ENCODE measurements at regions not wholly inside any gene's neighbourhood (a gene's known extent, or its start where the extent isn't known, plus 50 kb on each side); places are given as distances from the start of the nearest gene placed in this dataset.

GRCh38 chr4:100312615-100313350 lies 122.5 kb upstream of the DDIT4L start:
- Histone ChIP-seq H3K36me3 (replicated peaks in 1 of 2; ENCODE audit: control insufficient read depth in 1 of 2, insufficient read depth in 2 of 2, low read length in 1 of 2) (no peaks in the 10 kb centered on the region), H3K79me2 (ENCODE audit: insufficient read depth) (no peaks in the 10 kb centered on the region), H3K9me3 (no peaks in the 10 kb centered on the region), H3K4me3 (ENCODE audit: low read depth in 2 of 2, low read length in 1 of 2) (no peak overlapping the region), H3K9ac (no peak overlapping the region), H3K27me3 (ENCODE audit: insufficient read depth) (no peaks in the 10 kb centered on the region), H3K9me2 (no peaks in the 10 kb centered on the region), H3K4me2 (no peak overlapping the region), H3K4me1 (ENCODE audit: control insufficient read depth in 1 of 2, insufficient read depth in 2 of 2, low read depth in 1 of 2, low read length in 1 of 2) (peaks cover 0 to 3% of the 10 kb centered on the region in 2 experiments; a peak in 2 of 4 replicates), H2AFZ (ENCODE audit: low read depth) (no peak overlapping the region), H3K27ac (ENCODE audit: low read depth in 2 of 2, low read length in 1 of 2) (no peak overlapping the region), H4K20me1 (ENCODE audit: insufficient read depth) (no peaks in the 10 kb centered on the region), H3F3A (replicated peaks; ENCODE audit: insufficient read depth) (peaks cover 3% of the 10 kb centered on the region)
- no peak for TF ChIP-seq FOXM1 (IDR thresholded peaks at IDR 0.05; ENCODE audit: low read depth)
- TF ChIP-seq FOXJ3 (CRISPR knock-in tag; IDR thresholded peaks at IDR 0.05), result no peak
- TF ChIP-seq RFX5 (IDR thresholded peaks at IDR 0.05; ENCODE audit: low read length), result no peak
- TF ChIP-seq, protein P1, sequence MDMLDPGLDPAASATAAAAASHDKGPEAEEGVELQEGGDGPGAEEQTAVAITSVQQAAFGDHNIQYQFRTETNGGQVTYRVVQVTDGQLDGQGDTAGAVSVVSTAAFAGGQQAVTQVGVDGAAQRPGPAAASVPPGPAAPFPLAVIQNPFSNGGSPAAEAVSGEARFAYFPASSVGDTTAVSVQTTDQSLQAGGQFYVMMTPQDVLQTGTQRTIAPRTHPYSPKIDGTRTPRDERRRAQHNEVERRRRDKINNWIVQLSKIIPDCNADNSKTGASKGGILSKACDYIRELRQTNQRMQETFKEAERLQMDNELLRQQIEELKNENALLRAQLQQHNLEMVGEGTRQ (IDR thresholded peaks at IDR 0.05; ENCODE audit: borderline replicate concordance, low read depth, low read length), result no peak
- TF ChIP-seq PBX3 (IDR thresholded peaks at IDR 0.05), result no peak
- no peak for TF ChIP-seq POLR2AphosphoS5 (IDR thresholded peaks at IDR 0.05; ENCODE audit: low read depth, low read length)
- TF ChIP-seq, protein P2, sequence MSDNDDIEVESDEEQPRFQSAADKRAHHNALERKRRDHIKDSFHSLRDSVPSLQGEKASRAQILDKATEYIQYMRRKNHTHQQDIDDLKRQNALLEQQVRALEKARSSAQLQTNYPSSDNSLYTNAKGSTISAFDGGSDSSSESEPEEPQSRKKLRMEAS (IDR thresholded peaks at IDR 0.05; ENCODE audit: low read depth), result no peak
- TF ChIP-seq IRF3 (IDR thresholded peaks at IDR 0.05; ENCODE audit: low read depth, low read length), result no peak
- no peak for DNase-seq
- POLR2A ChIA-PET, result no interaction called here
- CTCF ChIA-PET, result no interaction called here
- WGBS (ENCODE audit: low lambda C conversion rate), result 36% methylated on average over 2 of the region's 2 CpGs

DNA sequence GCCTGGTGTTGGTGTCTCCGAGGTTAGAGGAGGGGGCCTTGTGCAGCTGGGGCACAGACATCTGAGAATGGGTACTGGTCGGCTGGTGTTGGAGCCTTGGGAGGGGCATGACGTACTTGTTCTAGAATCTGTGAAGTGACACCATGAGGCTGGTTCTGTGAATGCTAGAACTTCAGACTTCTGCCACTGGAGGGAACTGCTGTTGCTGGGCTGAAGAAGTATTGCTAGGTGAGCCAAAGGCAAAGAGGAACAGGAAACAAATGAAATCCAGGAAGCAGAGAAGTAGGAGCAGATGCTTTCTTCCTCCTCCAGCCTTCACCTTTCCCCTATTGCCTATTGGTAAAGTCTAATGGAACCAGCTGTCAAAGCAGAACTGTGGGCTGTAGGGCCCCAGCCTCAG lies 120.9 kb upstream of the DDIT4L start:
- H3K9me3 ChIP-seq, result no peaks in the 10 kb centered on the region
- 42% methylated on average over 2 of the region's 3 CpGs for WGBS (ENCODE audit: low lambda C conversion rate)
- CTCF ChIA-PET, result no interaction called here
- POLR2A ChIA-PET, result no interaction called here
- no peak overlapping the region for H3K4me3 ChIP-seq (ENCODE audit: low read depth in 2 of 2, low read length in 1 of 2)
- no peaks in the 10 kb centered on the region for H3K27me3 ChIP-seq (ENCODE audit: insufficient read depth)
- H4K20me1 ChIP-seq (ENCODE audit: insufficient read depth), result no peaks in the 10 kb centered on the region
- H3K36me3 ChIP-seq (replicated peaks in 1 of 2; ENCODE audit: control insufficient read depth in 1 of 2, insufficient read depth in 2 of 2, low read length in 1 of 2), result no peaks in the 10 kb centered on the region
- DNase-seq, result no peak
- no peak overlapping the region for H2AFZ ChIP-seq (ENCODE audit: low read depth)
- H3K9me2 ChIP-seq, result no peaks in the 10 kb centered on the region
- H3K4me2 ChIP-seq, result no peak overlapping the region
- H3K4me1 ChIP-seq (ENCODE audit: control insufficient read depth in 1 of 2, insufficient read depth in 2 of 2, low read depth in 1 of 2, low read length in 1 of 2), result no peaks in the 10 kb centered on the region
- H3K79me2 ChIP-seq (ENCODE audit: insufficient read depth), result no peaks in the 10 kb centered on the region
- peaks cover 3% of the 10 kb centered on the region for H3F3A ChIP-seq (replicated peaks; ENCODE audit: insufficient read depth)
- no peak overlapping the region for H3K9ac ChIP-seq
- H3K27ac ChIP-seq (ENCODE audit: low read depth in 2 of 2, low read length in 1 of 2), result no peak overlapping the region
- no peak for TF ChIP-seq MEF2A (IDR thresholded peaks at IDR 0.05; ENCODE audit: borderline replicate concordance, low read depth)
- TF ChIP-seq, protein P3, sequence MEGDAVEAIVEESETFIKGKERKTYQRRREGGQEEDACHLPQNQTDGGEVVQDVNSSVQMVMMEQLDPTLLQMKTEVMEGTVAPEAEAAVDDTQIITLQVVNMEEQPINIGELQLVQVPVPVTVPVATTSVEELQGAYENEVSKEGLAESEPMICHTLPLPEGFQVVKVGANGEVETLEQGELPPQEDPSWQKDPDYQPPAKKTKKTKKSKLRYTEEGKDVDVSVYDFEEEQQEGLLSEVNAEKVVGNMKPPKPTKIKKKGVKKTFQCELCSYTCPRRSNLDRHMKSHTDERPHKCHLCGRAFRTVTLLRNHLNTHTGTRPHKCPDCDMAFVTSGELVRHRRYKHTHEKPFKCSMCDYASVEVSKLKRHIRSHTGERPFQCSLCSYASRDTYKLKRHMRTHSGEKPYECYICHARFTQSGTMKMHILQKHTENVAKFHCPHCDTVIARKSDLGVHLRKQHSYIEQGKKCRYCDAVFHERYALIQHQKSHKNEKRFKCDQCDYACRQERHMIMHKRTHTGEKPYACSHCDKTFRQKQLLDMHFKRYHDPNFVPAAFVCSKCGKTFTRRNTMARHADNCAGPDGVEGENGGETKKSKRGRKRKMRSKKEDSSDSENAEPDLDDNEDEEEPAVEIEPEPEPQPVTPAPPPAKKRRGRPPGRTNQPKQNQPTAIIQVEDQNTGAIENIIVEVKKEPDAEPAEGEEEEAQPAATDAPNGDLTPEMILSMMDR (IDR thresholded peaks at IDR 0.05), result peak; percentile 20; the same call in 1 of the 2 replicates
